H1 (cell line): ENCODE measurements at regions not wholly inside any gene's neighbourhood (a gene's known extent, or its start where the extent isn't known, plus 50 kb on each side); places are given as distances from the start of the nearest gene placed in this dataset.

Experiments used
- CTCF ChIA-PET: fragments of 300-600 bp; sonication (Branson Sonifier 250); formaldehyde crosslinking; loops from one replicate; lab custom pipeline; 2021; ENCODE audit not compliant: partially characterized antibody; lab: Charles Lee
- POLR2A ChIA-PET: fragments of 300-600 bp; sonication (Branson Sonifier 250); formaldehyde crosslinking; loops from one replicate; lab custom pipeline; 2021; ENCODE audit warnings: inconsistent platforms; ENCODE audit not compliant: partially characterized antibody; lab: Charles Lee
- DNase-seq, 2 experiments: peaks; one replicate each; pipeline versions ENCODE4 v3.0.0 to v3.0.0-alpha.2; 2010 to 2022; ENCODE audit warnings: low spot score in 2 of 2, low read depth in 1 of 2, mixed read lengths in 1 of 2
- FAIRE-seq: peaks from 2 replicates; lab custom pipeline; 2011; peaks lifted over from hg19 to GRCh38; lab: Jason Lieb, UNC
- H2AFZ ChIP-seq: 2 replicates; pipeline ENCODE4 v1.8.1; 2012; ENCODE audit warnings: low read length, inconsistent platforms
- H2AK5ac ChIP-seq: 2 replicates; pipeline ENCODE4 v1.6.1; 2013; ENCODE audit warnings: low read depth, low read length
- H2BK120ac ChIP-seq: replicated peaks from 2 replicates; pipeline ENCODE3; 2013; ENCODE audit warnings: low read depth, low read length, inconsistent platforms
- H2BK12ac ChIP-seq: 2 replicates; pipeline ENCODE4 v1.6.1; 2013; ENCODE audit warnings: low read depth, low read length
- H2BK15ac ChIP-seq: 2 replicates; pipeline ENCODE4 v1.6.1; 2013; ENCODE audit warnings: low read length
- H2BK20ac ChIP-seq: 2 replicates; pipeline ENCODE4 v1.6.1; 2013; ENCODE audit warnings: low read length
- H2BK5ac ChIP-seq: 2 replicates; pipeline ENCODE4 v1.6.1; 2013; ENCODE audit warnings: low read depth, low read length
- H3K14ac ChIP-seq: 2 replicates; pipeline ENCODE4 v1.6.1; 2013; ENCODE audit warnings: inconsistent platforms; ENCODE audit not compliant: insufficient read length
- H3K18ac ChIP-seq: 2 replicates; pipeline ENCODE4 v1.6.1; 2013; ENCODE audit warnings: low read length; ENCODE audit errors: extremely low read depth
- H3K23ac ChIP-seq: 2 replicates; pipeline ENCODE4 v1.6.1; 2013; ENCODE audit warnings: inconsistent platforms; ENCODE audit not compliant: insufficient read length
- H3K23me2 ChIP-seq: 2 replicates; pipeline ENCODE4 v1.6.1; 2013; ENCODE audit warnings: low read depth, low read length
- H3K27ac ChIP-seq: 2 replicates; pipeline ENCODE4 v1.6.1; 2011; ENCODE audit warnings: low read depth, low read length, inconsistent platforms
- H3K27me3 ChIP-seq, 4 experiments: replicated peaks in 1 of 4; 1 replicate in 1 of 4; 2 replicates in 3 of 4; pipeline versions ENCODE4 v1.6.1 to v1.8.1; 2011 to 2013; ENCODE audit warnings: low read length in 3 of 4, mild to moderate bottlenecking in 3 of 4, inconsistent platforms in 2 of 4, mixed read lengths in 2 of 4, moderate library complexity in 1 of 4; ENCODE audit not compliant: control insufficient read depth in 3 of 4, insufficient read depth in 3 of 4; ENCODE audit errors: extremely low read depth in 1 of 4
- H3K36me3 ChIP-seq, 4 experiments: 2 replicates each; pipeline versions ENCODE4 v1.6.1 to v1.8.1; 2011 to 2013; ENCODE audit warnings: mild to moderate bottlenecking in 4 of 4, low read length in 3 of 4, moderate library complexity in 2 of 4, control low read depth in 1 of 4, inconsistent platforms in 1 of 4; ENCODE audit not compliant: insufficient read depth in 4 of 4, control insufficient read depth in 2 of 4
- H3K4ac ChIP-seq: replicated peaks from 2 replicates; pipeline ENCODE3; 2013; ENCODE audit warnings: low read length, low read depth, mixed read lengths, inconsistent platforms; ENCODE audit not compliant: insufficient read length
- H3K4me1 ChIP-seq, 4 experiments: replicated peaks in 1 of 4; 1 replicate in 1 of 4; 2 replicates in 3 of 4; pipeline versions ENCODE4 v1.6.1 to v1.8.1; 2011 to 2013; ENCODE audit warnings: low read length in 3 of 4, inconsistent platforms in 2 of 4, mixed read lengths in 1 of 4; ENCODE audit not compliant: insufficient read depth in 4 of 4, control insufficient read depth in 3 of 4
- H3K4me2 ChIP-seq, 2 experiments: 2 replicates each; pipeline versions ENCODE4 v1.6.1 to v1.8.1; 2011 to 2013; ENCODE audit warnings: low read depth in 2 of 2, low read length in 2 of 2, control low read depth in 1 of 2, inconsistent platforms in 1 of 2, mild to moderate bottlenecking in 1 of 2; ENCODE audit not compliant: insufficient read depth in 1 of 2
- H3K4me3 ChIP-seq, 4 experiments: fragments of 200-600, 300-600 bp in 1 of 4; sonication (generic), shearing (Covaris generic), sonication (Bioruptor Twin) in 1 of 4; 2 replicates each; pipeline versions ENCODE4 v1.5.1 to v1.8.1; 2011 to 2016; ENCODE audit warnings: low read length in 4 of 4, low read depth in 3 of 4, control low read depth in 2 of 4, inconsistent platforms in 2 of 4, mild to moderate bottlenecking in 2 of 4, mixed read lengths in 1 of 4, moderate library complexity in 1 of 4; ENCODE audit not compliant: insufficient read depth in 2 of 4; ENCODE audit errors: extremely low read depth in 1 of 4
- H3K56ac ChIP-seq: replicated peaks from 2 replicates; pipeline ENCODE3; 2013; ENCODE audit warnings: low read depth, mild to moderate bottlenecking, mixed read lengths, low read length, inconsistent platforms; ENCODE audit not compliant: insufficient read length
- H3K79me1 ChIP-seq: 2 replicates; pipeline ENCODE4 v1.6.1; 2013; ENCODE audit warnings: low read depth, low read length, control low read depth
- H3K79me2 ChIP-seq, 2 experiments: 2 replicates each; pipeline versions ENCODE4 v1.6.1 to v1.8.1; 2012 to 2013; ENCODE audit warnings: low read length in 2 of 2, mild to moderate bottlenecking in 2 of 2, inconsistent platforms in 1 of 2; ENCODE audit not compliant: insufficient read depth in 2 of 2, control insufficient read depth in 1 of 2
- H3K9ac ChIP-seq, 4 experiments: replicated peaks in 1 of 4; 1 replicate in 1 of 4; 2 replicates in 3 of 4; pipeline versions ENCODE4 v1.6.1 to v1.8.1; 2011 to 2013; ENCODE audit warnings: low read depth in 3 of 4, low read length in 3 of 4, control low read depth in 2 of 4, mild to moderate bottlenecking in 2 of 4, moderate library complexity in 2 of 4, inconsistent platforms in 1 of 4; ENCODE audit errors: extremely low read depth in 1 of 4
- H3K9me3 ChIP-seq, 2 experiments: 2 replicates each; pipeline versions ENCODE4 v1.6.1 to v1.8.1; 2012 to 2013; ENCODE audit warnings: mild to moderate bottlenecking in 2 of 2, moderate library complexity in 2 of 2, control low read depth in 1 of 2, inconsistent platforms in 1 of 2, low read depth in 1 of 2, low read length in 1 of 2, mixed read lengths in 1 of 2; ENCODE audit not compliant: insufficient read depth in 2 of 2
- H4K20me1 ChIP-seq, 2 experiments: replicated peaks in 1 of 2; 2 replicates each; pipeline versions ENCODE3 to v1.8.1; 2011 to 2013; ENCODE audit warnings: inconsistent platforms in 2 of 2, low read length in 2 of 2, mild to moderate bottlenecking in 1 of 2; ENCODE audit not compliant: insufficient read depth in 2 of 2, control insufficient read depth in 1 of 2
- H4K5ac ChIP-seq: 2 replicates; pipeline ENCODE4 v1.6.1; 2013; ENCODE audit warnings: low read length, low read depth, mixed read lengths, inconsistent platforms; ENCODE audit not compliant: insufficient read length
- H4K8ac ChIP-seq: 2 replicates; pipeline ENCODE4 v1.8.0; 2013; ENCODE audit warnings: mild to moderate bottlenecking, moderate library complexity, low read length, inconsistent platforms; ENCODE audit not compliant: insufficient read depth; ENCODE audit errors: extremely low read depth
- H4K91ac ChIP-seq: replicated peaks from 2 replicates; pipeline ENCODE3; 2013; ENCODE audit warnings: low read length, mixed read lengths, inconsistent platforms; ENCODE audit not compliant: insufficient read length
- EGR1 ChIP-seq: IDR thresholded peaks from 2 replicates; pipeline ENCODE4 v1.6.1; 2011; ENCODE audit warnings: low read depth, low read length, borderline replicate concordance
- FOSL1 ChIP-seq: IDR thresholded peaks from 2 replicates; pipeline ENCODE4 v1.6.1; 2011; ENCODE audit warnings: mild to moderate bottlenecking, low read depth, low read length, moderate library complexity; ENCODE audit not compliant: insufficient read depth
- HDAC2 ChIP-seq, 2 experiments: fragments of 300-600 bp in 1 of 2; sonication (generic) in 1 of 2; IDR thresholded peaks; 2 replicates each; pipeline ENCODE4 v1.6.1; 2011 to 2012; ENCODE audit warnings: low read depth in 2 of 2, low read length in 2 of 2, mild to moderate bottlenecking in 2 of 2, moderate library complexity in 2 of 2, borderline replicate concordance in 1 of 2, inconsistent platforms in 1 of 2
- JUND ChIP-seq: IDR thresholded peaks from 2 replicates; pipeline ENCODE4 v1.6.1; 2011; ENCODE audit warnings: mild to moderate bottlenecking, improper control_type of control experiment, low read length
- POLR2AphosphoS5 ChIP-seq: IDR thresholded peaks from 2 replicates; pipeline ENCODE4 v1.6.1; 2011; ENCODE audit warnings: low read depth, low read length
- POU5F1 ChIP-seq: IDR thresholded peaks from 2 replicates; pipeline ENCODE4 v1.6.1; 2011; ENCODE audit warnings: low read depth, mild to moderate bottlenecking, low read length, moderate library complexity
- RXRA ChIP-seq: IDR thresholded peaks from 2 replicates; pipeline ENCODE4 v1.6.1; 2011; ENCODE audit warnings: low read depth, mild to moderate bottlenecking, low read length, moderate library complexity; ENCODE audit not compliant: insufficient read depth
- SP2 ChIP-seq: IDR thresholded peaks from 2 replicates; pipeline ENCODE4 v1.6.1; 2012; ENCODE audit warnings: mild to moderate bottlenecking, low read length, inconsistent platforms
- TAF7 ChIP-seq: optimal IDR thresholded peaks from 2 replicates; pipeline ENCODE3; 2011; ENCODE audit warnings: low read depth, mild to moderate bottlenecking, inconsistent platforms, low read length, moderate library complexity, borderline replicate concordance
- WGBS, 2 experiments: shearing (Covaris generic) in 1 of 2; methylation state at CpG; one replicate each; pipeline versions ENCODE4 v1.1.6 to v1.1.7; 2013 to 2015; ENCODE audit warnings: low lambda C conversion rate in 2 of 2, mixed read lengths in 2 of 2, inconsistent platforms in 1 of 2, low coverage in 1 of 2, missing lambda C conversion rate in 1 of 2; ENCODE audit not compliant: insufficient replicate concordance in 2 of 2, insufficient coverage in 1 of 2, insufficient read length in 1 of 2; ENCODE audit errors: extremely low coverage in 1 of 2, missing lambda C conversion rate in 1 of 2; 5-methylcytosine and 5-hydroxymethylcytosine counted together

DNA sequence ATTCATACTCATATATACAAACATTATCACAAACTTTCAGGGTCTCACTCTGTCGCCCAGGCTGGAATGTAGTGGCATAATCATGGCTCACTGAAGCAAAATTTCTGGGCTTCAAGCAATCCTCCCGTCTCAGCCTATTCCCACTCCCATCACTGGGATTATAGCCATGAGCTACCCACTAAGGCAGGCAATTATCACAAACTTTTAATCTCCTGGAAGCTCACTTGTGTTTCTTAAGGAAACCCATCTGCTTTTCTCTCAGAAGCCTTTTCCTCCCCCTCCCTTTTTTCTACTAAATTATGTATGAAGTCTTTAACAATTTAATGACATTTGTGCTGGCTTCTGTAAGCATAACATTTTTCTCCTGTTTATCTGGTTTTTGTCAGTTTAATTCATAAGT is 170.5 kb downstream of the AREG start:
- Histone ChIP-seq H3K56ac (no peak overlapping the region), H3K18ac (no peak overlapping the region), H3K4ac (no peak overlapping the region), H2AK5ac (no peak overlapping the region), H2BK120ac (no peak overlapping the region), H3K9me3 (peaks cover 0 to 4% of the 10 kb centered on the region in 2 experiments; a peak in 1 of 4 replicates), H2BK15ac (no peak overlapping the region), H3K4me1 (no peaks in the 10 kb centered on the region), H3K79me1 (no peaks in the 10 kb centered on the region), H2BK12ac (no peak overlapping the region), H3K4me2 (no peak overlapping the region), H3K23ac (no peak overlapping the region), H3K4me3 (no peak overlapping the region), H3K79me2 (no peaks in the 10 kb centered on the region), H4K91ac (no peak overlapping the region), H3K36me3 (no peaks in the 10 kb centered on the region), H3K27ac (no peak overlapping the region), H2BK20ac (no peak overlapping the region), H3K23me2 (no peaks in the 10 kb centered on the region), H2AFZ (no peak overlapping the region), H2BK5ac (no peak overlapping the region), H4K8ac (no peak overlapping the region), H4K20me1 (no peaks in the 10 kb centered on the region), H3K14ac (no peak overlapping the region), H3K9ac (no peak overlapping the region), H3K27me3 (no peaks in the 10 kb centered on the region), H4K5ac (no peak overlapping the region)
- 78% methylated on average over 2 of the region's 2 CpGs; no CpG with 5 or more reads in 1 of the 2 experiments for whole genome bisulfite sequencing, 2 experiments
- FAIRE-seq = no peak
- POLR2A ChIA-PET = no interaction called here
- CTCF ChIA-PET = interaction anchor here (0.9 kb wide), 1 partner anchor 751 kb away, joined by 3 read pairs; no protein-coding TSS in a partner anchor
- TF ChIP-seq FOSL1 (no peak), EGR1 (no peak), JUND (no peak), RXRA (no peak), POU5F1 (no peak), POLR2AphosphoS5 (no peak), TAF7 (no peak), HDAC2 (IDR thresholded peaks at IDR 0.05; ENCODE audit: borderline replicate concordance in 1 of 2, low read depth in 2 of 2, low read length in 2 of 2) (no peak), SP2 (no peak)
- DNase-seq = no peak
